ENCODE measurements at regions not wholly inside any gene's neighbourhood (a gene's known extent, or its start where the extent isn't known, plus 50 kb on each side); places are given as distances from the start of the nearest gene placed in this dataset.

DNA sequence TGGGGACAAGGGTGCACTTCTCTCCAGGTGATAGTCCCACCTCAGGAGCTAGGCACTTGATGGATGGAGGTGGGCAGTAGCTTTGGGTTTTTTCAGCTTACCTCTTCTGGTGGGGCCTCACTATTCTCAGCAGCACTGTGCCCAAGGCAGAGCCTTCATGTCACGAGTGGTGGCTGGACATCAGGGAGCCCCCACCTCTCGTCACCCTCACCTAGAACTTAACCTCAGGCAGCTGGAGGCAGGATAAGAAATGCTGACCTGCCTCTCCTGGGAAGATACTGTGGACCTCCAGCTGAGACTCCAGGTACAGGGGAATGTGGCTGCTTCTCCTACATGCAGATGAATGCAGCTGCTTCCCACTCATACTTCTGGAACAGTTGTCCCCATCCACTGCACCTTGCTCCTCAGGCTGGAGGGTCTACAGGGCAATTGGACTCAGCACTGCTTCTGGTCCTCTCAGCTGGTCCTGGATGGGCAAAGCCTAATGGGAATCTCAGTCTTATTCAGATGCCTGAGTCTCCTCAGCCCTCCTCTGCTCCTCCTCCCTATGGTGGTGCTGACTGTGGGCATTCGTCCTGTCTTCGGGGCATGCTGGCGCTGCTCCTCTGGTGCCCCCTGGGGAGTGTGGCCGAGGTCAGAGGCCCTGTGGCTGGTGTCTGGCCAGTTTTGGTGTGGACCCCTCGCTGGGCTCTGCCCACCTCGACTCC is 129.9 kb downstream of the KLF13 start:
- DNase-seq = no peak

DNA sequence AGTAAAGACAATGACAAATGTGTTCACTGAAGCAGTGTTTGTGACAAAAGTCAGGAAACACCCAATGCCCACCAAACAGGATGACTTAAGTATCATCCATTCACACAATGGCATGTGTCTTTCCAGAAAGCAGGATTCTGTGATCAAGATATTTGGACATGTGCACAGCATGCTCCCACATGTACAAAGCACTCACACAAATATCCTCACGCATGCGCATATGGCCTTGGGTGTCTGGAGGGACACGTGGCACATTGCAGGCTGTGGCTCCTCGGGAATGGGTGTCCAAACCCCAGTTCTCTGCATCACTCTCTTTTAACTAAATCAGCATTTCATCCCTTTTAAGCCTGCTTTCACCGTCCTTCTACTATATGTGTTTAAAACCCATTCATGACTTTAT is 130.5 kb downstream of the KLF13 start:
- no peak for DNase-seq

DNA sequence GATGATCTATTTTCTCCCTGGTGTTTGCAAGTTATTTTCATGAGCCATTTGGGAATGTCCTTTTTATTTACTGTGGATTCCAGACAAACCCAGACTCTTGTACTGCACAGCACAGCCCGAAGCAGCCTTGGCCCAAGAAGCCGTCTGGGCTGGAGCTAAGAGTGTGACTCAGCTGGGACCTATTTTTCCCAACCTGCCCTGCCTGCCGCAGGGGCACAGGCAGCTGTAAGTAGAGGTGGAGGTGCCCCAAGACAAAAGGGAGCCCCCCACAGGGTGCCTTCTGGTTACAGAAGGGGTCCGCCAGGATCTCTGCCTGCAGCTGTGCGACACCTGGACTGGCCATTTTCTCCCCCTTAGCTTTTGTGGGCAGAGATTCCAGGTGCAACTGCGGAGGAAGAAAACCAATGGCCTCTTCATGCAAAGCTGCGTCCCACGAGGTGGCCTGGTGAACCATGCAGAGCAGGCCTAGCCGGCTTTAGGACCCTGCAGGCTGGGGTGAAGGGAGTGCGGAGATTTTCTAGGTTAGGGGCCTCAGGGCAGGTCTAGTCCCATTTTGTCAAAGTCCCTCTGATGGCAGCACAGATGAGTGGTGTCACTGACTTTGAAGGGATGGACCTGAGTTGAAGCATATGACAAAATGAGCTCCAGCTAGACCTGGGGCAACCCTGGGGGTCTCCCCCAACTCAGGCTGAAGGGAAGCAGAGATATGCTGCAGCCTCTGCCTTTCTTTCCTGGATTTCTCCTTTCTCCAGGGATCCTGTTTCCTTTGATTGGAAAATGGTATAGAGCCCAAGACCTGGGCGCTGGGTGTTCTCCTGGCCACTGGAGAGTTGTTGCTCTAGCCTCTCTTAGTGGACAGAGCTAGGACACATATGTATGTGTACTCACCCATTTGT is 131.2 kb downstream of the KLF13 start:
- peak; percentile 47 for DNase-seq

DNA sequence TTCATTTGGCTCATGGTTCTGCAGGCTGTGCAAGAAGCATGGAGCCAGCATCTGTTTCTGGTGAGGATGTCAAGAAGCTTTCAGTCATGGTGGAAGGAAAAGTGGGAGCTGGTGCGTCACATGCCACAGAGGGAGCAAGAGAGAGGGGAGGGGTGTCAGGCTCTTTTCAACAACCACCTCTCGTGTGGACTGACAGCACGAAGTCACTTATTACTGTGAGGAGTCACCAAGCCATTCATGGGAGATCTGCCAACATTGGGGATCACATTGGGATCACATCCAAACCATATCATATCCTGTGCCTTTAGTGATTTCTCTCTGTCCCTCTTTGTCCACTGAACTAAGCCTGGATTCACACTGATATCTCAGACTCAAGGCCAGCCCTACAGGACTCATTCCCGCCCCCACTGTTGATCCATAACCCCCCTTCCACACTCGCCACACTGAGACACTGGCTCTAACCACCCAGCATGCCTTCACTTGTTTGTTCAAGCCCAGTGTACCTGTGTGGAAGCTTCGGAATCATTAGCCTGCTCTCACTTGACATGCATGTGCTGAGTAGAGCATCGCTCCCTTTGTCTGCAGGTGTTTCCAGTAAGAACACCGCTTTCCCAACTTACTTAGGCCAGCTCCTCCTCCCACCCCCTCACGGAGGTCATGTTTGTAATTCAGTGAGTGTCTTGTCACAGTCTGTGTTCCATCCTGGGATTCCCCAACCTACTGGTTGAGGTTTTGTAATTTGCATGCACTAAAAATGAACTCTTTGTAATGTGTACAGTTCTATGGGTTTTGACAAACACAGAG is 132.2 kb downstream of the KLF13 start:
- DNase-seq = no peak

DNA sequence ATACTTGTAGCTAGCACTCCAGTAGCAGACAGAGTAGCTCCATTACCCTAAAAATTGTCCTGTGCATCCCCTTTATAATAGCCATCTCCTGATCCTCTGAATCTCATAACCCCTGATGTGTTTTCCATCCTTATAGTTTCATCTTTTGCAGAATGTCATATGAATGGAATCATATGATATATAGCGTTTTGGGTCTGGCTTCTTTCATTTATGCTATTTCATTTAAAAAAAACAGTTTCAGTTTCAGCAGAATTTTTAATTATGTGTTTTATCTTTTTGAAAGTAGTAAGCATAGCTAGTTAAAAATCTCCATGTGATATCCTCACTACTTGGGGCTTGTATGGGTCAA is 132.7 kb downstream of the KLF13 start:
- DNase-seq = no peak

DNA sequence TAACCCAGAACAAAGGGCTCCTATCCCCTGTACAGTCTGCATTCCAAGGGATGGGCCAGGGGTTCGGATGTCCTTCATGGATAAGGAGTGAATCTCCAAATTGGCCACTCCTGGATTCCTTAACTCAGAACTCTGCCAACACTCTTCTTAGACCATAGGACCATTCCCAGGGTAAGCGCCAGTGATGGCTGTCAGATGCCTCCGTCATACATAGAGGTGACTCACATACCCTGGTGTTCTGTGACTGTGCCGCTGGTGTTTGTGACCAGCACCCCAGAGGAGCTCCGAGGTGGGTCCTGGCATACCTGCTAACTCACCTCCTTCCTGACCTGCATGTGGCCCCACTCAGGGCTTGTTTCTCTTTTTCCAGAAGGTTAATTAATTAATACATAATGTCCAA is 134.7 kb downstream of the KLF13 start:
- DNase-seq = no peak

DNA sequence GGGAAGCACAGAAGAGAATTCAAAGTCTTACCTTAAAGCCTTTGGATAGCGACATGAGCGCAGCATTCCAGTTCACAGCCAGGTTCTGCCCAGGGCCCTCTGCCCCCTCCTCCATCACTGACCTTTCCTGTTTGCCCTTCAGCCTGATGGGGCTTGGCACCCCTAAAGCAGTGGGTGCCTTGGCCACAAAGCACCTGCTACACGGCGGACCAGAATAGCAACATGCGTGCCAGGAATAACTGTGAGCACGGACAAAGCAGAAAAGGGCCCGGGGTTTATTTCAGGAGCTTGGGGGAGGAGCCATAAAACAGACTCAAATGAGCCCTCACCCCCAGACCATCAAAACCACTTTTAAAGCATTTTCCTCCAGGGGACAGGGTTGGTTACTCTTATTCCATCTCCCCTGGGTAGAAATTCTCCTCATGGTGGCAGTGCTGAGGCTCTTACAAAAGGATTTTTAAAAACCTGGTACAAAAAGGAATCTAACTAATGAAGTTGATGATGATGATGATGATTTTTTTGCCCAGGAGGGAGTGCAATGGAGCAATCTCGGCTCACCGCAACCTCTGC is 135.4 kb downstream of the KLF13 start:
- no peak for DNase-seq

DNA sequence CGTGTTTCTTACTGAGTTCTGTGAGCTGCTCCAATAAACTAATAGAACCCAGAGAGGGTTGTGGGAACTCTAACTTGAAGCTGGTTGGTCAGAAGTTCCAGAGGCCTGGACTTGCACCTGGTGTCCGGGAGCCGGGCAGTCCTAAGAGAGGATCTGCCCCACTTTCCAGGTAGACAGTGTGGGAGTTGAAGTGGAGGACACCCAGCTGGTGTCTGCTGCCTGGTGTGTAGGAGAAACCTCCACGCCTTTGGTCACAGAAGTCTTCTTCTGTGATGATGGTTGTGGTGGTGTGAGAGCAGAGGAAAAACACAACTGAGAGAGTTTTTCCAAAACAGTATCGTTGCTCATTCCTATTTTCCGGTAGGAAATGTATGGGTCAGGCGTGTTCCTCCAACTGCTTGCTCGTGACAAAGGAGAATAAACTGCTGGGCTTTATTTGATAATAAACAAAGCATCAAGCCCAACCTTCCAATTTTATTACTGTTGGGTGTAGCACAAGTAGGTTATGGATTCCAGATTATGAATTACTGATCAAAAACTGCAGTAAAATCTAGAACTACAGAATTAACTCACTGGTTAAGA is 137.0 kb downstream of the KLF13 start:
- no peak for DNase-seq

DNA sequence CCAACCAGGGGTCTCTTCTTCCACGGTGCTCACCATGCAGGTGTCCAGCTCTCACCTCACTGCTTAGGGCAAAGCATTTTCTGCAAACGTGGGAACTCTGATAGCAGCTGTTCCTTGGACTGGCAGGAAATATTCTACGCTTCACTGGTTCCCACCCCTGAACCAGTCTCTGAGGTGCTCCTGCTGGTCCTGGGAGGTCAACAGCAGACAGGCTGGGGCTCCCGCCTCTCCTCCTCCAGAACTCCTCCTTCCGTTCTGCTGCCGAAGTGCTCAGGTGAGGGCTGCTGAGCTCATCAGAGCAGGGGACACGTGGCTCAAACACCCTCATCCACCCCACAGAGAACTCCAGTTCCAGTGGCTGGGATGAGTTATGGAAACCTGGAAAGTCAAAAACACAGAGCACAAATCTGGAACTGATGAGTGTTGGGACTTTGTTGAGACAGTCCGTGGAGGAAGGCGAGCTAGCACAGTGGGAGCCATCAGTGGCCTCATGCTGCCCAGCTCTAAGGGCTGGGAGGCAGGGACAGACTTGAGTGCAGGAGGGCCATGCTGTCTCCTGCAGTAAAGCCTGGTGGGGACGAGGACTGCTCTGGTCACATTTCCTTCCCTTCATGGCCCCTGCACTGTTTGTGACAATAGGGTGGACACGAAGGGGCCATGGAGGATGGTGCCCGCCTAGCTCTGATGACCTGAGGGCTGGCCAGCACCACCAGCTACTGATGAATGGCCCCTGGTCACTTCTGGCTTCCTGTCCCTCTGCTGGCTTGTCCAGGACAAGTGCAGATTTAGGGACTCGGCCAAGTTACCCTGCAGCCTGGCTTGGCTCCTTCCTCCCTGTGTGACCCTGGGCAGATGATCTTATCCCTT is 137.8 kb downstream of the KLF13 start:
- no peak for DNase-seq

DNA sequence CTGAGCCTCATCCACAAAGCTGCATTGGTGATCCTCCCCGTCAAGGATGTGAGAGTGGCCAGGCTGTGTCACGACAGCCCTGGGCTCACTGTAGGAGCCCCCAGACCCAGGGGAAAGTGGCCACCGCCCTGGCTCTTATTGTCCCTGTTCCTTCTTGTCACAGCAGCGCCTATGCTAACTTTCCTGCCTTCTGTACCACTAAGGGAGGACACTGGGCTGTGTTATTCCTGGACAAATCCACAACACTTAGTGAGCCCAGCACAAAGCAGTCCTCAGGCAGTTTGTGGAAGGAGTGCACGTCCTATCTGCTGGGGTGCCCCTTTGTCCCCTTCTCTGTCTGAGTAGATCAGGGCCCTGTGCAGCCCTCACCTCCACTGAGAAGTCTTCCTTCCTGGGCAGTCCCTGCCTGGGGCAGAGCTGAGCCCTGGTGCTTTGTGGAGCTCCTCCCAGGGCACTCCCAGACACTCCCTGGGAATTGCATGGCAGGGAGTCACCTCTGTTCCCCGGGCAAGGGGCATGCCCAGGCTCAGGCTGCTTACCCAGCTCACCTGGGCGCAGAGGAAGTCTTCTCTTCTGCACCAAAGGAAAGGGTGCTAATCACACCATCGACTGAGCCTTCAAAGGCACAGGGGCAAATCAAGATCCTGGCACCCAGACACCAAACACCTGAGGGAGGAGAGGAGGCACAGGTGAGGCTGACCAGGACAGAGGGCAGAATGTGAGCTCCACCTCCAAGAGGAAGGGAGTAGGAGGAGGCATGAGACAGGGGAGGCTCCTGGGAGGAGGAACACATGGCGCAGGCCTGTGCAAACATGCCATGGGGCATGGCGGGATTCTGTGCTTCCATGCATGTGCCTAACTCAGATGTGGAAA is 138.7 kb downstream of the KLF13 start:
- no peak for DNase-seq

DNA sequence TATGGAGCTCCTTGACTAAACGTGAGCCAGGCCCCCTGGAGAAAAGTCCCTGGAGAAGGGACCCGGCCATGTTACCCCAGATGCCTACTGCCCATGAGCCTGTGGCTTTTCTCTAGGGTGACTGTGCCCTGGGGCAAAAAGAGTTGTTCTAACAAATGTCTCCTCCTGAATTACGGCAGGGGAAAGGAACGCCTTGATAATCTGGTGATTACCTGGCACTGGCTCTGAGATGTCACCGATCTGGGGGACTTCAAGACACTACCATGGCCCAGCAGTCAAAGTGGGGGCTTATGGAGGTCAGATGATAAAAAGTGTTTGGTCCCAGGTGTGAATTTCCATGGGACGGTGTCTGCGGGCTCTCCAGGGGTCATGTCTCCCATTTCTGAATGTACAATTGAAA is 140.7 kb downstream of the KLF13 start:
- DNase-seq = no peak

DNA sequence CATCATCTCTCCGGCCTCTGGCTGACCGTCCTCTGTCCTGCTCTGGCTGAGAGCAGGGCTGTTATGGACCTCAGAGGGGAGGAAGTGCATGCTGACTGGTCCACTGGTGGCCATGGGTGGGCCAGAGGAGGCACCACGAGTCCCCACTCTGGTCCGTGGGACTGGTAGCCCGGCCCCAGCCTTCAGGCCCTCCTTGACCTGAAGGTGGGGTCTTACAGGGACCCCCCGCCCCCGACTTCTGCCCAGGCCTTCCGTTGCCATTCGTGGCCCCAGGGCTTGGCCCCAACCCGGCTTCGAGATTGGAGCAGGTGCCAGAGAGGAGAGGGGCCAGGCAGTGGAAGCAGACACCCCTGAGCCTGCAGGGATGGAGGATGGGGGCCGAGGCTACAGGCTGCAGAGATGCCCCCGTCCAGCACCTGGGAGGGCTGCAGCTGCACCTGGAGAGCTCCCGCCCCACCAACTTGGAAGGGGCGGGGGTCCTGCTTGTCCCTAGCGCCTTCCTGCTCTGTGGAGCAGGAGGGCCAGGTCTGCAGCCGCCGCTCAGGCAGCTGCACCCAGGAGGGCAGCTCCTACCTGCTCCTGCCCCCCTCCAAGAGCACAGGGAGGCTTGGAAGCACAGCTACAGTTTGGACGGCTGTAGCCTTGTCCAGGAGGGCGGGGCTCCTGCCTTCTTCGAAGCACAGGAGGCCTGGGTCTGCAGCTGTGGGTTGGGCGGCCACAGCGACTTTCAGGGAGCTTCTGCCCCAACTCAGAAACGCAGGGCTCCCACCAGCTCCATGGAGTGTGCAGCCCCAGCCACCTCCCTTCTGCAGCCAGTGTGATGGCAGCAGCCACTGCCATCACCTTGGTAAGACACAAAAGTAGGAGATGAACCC is 142.5 kb downstream of the KLF13 start:
- no peak for DNase-seq

DNA sequence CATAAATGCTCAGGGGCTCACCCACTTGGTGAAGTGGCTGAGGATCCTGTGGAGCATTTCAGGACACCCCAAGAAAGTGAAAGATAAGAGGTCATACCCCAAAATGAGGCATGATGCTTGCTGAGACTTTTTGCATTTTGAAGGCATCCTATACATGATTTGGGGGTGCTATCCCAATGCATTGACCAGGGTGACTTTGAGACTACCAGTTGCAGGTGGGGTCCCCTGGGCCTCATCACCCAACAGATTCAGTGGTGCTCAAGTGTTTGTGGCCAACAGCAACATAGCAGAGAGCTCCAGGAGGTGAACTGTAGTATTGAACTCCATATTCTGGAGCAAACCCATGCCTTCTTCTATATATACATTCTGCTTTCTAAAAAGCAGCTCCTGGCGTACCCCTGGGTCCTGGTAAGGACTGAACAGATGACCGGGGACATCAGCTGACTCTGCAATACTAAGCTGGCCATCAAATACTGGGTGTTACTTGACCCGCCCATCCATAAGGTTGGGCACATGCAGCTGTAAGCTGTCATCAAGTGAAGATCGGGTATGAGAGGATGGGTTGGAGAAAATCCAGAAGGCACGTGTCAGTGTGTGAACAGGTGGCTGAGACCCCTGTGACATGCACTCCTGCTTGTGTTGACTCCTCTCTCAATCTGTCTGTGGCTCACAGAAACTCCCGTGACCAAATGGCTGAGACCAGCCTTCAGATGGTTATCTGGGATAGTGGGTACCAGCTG is 143.3 kb downstream of the KLF13 start:
- DNase-seq = no peak

DNA sequence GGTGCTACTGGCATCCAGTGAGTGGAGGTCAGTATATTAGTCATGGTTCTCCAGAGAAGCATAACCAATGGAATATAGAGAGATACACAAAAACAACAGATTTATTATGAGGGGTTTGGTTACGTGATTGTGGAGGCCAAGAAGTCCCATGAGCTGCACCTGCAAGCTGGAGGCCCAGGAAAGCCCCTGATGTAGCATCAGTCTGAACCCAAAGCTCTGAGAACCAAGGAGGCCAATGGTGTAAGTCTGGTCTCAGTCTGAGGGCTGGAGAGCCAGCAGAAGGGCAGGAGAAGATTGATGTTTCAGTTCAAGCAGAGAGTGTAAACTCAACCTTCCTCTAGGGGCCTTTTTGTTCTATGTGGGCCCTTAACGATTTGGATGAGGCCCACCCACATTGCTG is 144.1 kb downstream of the KLF13 start:
- DNase-seq = no peak

DNA sequence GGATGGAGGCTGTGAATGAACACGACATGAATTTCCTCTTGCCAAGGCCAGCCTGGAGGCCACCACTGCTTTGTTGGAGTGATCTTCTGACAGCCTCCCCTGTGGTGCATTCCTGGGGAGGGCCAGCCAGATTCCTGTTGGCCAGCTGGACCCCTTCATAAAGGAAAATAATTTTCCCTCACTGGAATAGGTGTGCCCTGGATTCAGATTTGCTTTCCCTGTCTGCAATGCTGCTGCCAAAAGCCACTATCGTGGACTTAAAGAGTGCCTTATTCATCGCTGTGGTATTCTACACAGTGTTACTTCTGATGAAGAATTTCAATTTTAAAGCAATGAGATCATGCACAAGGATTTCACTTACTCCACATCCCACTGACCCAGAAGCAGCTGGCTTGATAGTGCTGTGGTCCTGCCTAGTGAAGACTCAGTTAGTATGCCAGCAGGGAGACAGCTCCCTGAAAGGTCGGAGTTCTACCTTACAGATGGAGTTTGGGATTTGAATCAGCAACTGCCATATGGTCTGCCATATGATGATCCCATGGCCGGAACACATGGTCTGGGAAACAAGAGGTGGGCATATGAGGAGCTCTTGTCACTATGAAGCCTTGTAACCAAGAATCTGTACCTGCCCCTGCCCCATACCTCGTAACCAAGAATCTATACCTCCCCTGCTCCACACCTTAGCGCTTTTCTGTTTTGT is 145.2 kb downstream of the KLF13 start:
- DNase-seq = peak; percentile 94

DNA sequence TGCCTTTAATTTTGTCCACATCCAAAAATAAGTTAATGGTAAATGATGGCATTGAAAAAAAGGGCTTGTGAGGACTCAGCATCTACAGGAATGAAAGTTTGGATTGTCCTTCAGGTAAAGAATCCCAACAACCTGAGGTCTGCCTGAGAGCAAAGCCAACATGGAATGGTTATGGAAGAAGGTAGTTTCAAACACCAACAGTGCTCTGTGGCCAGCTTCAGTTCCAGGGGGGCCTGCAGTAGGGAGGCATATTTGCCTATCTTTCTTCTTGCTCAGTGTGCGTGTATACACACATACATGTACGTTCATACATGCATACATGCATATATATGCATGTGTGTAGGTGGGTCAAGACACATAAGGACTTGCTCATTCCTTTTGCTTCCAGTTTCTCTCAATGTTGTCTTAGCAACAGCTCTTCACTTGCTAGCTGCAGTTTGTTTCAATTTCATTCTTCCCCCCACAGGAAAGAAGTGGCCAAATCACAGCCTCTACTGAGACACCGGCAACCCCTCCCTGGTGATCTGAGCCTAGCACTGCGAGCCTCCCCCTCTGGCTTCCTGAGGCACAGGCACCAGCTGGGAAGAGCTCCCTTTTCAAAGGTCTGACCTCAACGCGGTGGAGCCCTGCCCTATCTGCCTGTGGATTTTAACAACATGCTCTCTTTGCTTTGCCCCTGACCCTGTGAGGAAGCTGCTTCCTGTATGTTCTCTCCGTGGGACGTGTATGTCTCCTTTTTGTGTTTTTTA is 146.2 kb downstream of the KLF13 start:
- DNase-seq = peak; percentile 58

DNA sequence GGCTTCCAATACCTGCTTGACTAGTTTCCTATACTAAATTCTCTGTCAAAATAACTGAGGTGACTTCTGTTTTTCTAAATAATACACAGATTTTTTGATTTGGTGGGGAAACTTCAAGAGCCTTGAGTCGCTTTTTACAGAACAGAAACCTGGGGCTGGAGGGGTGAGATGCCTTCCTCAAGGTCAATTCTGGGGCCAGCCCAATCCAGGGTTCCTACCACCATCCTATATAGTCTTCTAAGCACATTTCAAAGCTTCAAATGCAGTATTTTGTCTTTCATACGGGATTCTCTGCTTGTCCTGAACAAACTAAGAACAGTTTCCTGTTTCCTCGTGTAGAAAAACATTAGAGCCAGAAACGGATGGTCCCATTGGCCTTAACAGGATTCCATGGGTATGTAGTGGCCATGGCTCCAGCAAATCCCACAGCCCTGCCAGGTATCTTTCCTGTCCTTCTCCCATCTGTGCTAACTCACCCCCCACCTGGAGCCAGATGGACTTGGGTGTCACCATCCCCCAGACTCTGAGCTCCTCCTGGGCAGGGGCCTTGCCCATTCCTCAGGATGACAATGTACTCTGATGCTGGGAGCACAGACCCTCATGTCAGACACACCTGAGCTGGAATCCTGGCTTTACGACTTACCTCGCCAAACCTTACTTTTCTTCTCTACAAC is 146.9 kb downstream of the KLF13 start:
- DNase-seq = no peak
